HCT116 (cell line): ENCODE measurements at regions not wholly inside any gene's neighbourhood (a gene's known extent, or its start where the extent isn't known, plus 50 kb on each side); places are given as distances from the start of the nearest gene placed in this dataset.

Experiments
- EZH2 ChIP-seq: fragments of 200-600 bp; sonication (generic); IDR thresholded peaks from 2 replicates; pipeline ENCODE4 v1.6.1; 2017; ENCODE audit warnings: antibody characterized with exemption, mixed run types
- POLR2AphosphoS5 ChIP-seq: IDR thresholded peaks from 2 replicates; pipeline ENCODE4 v1.6.1; 2011; ENCODE audit warnings: mild to moderate bottlenecking, low read depth, low read length, moderate library complexity
- TF ChIP-seq, protein P1 (sequence below), 3 experiments: fragments of 200-600 bp in 1 of 3; sonication (generic) in 1 of 3; IDR thresholded peaks in 2 of 3; conservative IDR thresholded peaks in 1 of 3; 2 replicates each; pipeline ENCODE4 v1.5.1; 2012 to 2017; ENCODE audit warnings: low read depth in 2 of 3, low read length in 2 of 3, antibody characterized with exemption in 1 of 3, borderline replicate concordance in 1 of 3, control low read depth in 1 of 3, mild to moderate bottlenecking in 1 of 3, mixed read lengths in 1 of 3, mixed run types in 1 of 3, moderate library complexity in 1 of 3; ENCODE audit not compliant: insufficient read depth in 1 of 3
- TF ChIP-seq, protein P2 (sequence below): IDR thresholded peaks from 2 replicates; pipeline ENCODE4 v1.6.1; 2012
- TF ChIP-seq, protein P3 (sequence below): IDR thresholded peaks from 2 replicates; pipeline ENCODE4 v1.6.1; 2012; ENCODE audit warnings: low read depth

DNA sequence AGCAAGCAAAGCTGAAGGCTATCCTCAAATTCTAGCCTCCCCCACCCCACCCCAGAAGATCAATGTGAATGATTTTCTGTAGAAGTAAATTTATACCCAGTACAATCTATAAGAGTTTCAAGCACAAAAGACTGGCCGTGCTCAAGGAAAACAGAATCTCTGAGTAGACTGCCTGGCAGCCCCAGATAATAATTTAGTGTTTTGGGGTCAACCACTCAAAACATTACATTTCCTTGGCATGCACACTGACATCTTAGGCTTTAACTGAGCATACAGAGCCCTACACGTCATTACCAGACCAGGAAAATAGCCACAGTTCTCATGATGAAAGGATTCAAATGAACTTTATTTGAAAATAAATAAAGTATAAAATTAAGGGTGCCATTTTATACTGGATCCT is 376.5 kb downstream of the TBL1XR1 start:
- TF ChIP-seq, protein P1, sequence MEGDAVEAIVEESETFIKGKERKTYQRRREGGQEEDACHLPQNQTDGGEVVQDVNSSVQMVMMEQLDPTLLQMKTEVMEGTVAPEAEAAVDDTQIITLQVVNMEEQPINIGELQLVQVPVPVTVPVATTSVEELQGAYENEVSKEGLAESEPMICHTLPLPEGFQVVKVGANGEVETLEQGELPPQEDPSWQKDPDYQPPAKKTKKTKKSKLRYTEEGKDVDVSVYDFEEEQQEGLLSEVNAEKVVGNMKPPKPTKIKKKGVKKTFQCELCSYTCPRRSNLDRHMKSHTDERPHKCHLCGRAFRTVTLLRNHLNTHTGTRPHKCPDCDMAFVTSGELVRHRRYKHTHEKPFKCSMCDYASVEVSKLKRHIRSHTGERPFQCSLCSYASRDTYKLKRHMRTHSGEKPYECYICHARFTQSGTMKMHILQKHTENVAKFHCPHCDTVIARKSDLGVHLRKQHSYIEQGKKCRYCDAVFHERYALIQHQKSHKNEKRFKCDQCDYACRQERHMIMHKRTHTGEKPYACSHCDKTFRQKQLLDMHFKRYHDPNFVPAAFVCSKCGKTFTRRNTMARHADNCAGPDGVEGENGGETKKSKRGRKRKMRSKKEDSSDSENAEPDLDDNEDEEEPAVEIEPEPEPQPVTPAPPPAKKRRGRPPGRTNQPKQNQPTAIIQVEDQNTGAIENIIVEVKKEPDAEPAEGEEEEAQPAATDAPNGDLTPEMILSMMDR (IDR thresholded peaks at IDR 0.05 in 2 of 3, conservative IDR thresholded peaks at IDR 0.05 in 1 of 3; ENCODE audit: borderline replicate concordance in 1 of 3, insufficient read depth in 1 of 3, low read depth in 2 of 3, low read length in 2 of 3) = no peak
- TF ChIP-seq, protein P2, sequence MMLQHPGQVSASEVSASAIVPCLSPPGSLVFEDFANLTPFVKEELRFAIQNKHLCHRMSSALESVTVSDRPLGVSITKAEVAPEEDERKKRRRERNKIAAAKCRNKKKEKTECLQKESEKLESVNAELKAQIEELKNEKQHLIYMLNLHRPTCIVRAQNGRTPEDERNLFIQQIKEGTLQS = no peak
- TF ChIP-seq EZH2 = no peak
- TF ChIP-seq, protein P3, sequence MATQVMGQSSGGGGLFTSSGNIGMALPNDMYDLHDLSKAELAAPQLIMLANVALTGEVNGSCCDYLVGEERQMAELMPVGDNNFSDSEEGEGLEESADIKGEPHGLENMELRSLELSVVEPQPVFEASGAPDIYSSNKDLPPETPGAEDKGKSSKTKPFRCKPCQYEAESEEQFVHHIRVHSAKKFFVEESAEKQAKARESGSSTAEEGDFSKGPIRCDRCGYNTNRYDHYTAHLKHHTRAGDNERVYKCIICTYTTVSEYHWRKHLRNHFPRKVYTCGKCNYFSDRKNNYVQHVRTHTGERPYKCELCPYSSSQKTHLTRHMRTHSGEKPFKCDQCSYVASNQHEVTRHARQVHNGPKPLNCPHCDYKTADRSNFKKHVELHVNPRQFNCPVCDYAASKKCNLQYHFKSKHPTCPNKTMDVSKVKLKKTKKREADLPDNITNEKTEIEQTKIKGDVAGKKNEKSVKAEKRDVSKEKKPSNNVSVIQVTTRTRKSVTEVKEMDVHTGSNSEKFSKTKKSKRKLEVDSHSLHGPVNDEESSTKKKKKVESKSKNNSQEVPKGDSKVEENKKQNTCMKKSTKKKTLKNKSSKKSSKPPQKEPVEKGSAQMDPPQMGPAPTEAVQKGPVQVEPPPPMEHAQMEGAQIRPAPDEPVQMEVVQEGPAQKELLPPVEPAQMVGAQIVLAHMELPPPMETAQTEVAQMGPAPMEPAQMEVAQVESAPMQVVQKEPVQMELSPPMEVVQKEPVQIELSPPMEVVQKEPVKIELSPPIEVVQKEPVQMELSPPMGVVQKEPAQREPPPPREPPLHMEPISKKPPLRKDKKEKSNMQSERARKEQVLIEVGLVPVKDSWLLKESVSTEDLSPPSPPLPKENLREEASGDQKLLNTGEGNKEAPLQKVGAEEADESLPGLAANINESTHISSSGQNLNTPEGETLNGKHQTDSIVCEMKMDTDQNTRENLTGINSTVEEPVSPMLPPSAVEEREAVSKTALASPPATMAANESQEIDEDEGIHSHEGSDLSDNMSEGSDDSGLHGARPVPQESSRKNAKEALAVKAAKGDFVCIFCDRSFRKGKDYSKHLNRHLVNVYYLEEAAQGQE = no peak
- TF ChIP-seq POLR2AphosphoS5 = no peak
